Mucosa of descending colon (tissue), 3 donors: ENCODE measurements at regions not wholly inside any gene's neighbourhood (a gene's known extent, or its start where the extent isn't known, plus 50 kb on each side); places are given as distances from the start of the nearest gene placed in this dataset.

ENCODE experiments used
- ATAC-seq: fragments of 200-7000 bp; cut with Tn5 transposase; one replicate; pipeline ENCODE4 v1.9.1; 2020; ENCODE audit warnings: mild to moderate bottlenecking, moderate library complexity
- DNase-seq, 3 donors: peaks; one replicate each; pipeline ENCODE4 v3.0.0-alpha.2; 2020
- H3K36me3 ChIP-seq: fragments of 200-600 bp; one replicate; pipeline ENCODE4 v1.8.0; 2021; ENCODE audit warnings: low read depth, mild to moderate bottlenecking
- H3K4me1 ChIP-seq: fragments of 200-600 bp; one replicate; pipeline ENCODE4 v1.8.0; 2021; ENCODE audit warnings: low read depth, mild to moderate bottlenecking
- H3K4me3 ChIP-seq: fragments of 200-600 bp; one replicate; pipeline ENCODE4 v1.8.0; 2021; ENCODE audit warnings: mild to moderate bottlenecking
- H3K9me3 ChIP-seq: fragments of 200-600 bp; one replicate; pipeline ENCODE4 v1.8.0; 2021; ENCODE audit warnings: mild to moderate bottlenecking
- intact Hi-C, 2 donors: fragments of 100-400 bp; cut with DNase I in 1 of 2; cut with micrococcal nuclease in 1 of 2; formaldehyde crosslinking; loops; one replicate each; pipeline versions ENCODE4 v1.11.0 to v1.11.1; 2022; cut with DNase I, micrococcal nuclease
- TF ChIP-seq, protein P1 (sequence below): fragments of 200-600 bp; IDR thresholded peaks from one replicate; pipeline ENCODE4 v1.8.0; 2022; ENCODE audit warnings: antibody characterized with exemption, mild to moderate bottlenecking
- donor health status: DM: no; HTN: no; CAD: no; lungs with moderate emphysema.
- donor health status: DM: no; HTN: no; CAD: no.
- donor health status: DM: no; HTN: yes; CAD: no.

DNA sequence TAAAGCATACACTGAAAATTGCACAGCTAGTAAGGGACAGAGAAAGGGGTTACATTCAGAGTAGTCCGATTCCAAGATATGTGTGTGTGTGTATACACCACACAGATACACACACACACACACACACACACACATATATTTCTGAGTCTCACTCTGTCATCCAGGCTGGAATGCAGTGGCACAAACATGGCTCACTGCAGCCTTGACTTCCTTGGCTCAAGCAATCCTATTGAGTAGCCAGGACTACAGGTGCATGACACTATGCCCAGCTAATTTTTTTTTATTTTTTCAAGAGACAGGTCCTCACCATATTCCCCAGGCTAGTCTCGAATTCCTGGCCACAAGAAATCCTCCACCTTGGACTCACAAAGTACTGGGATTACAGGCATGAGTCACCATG lies 68.1 kb upstream of the ITPRID2 start:
- H3K9me3 ChIP-seq: no peaks in the 10 kb centered on the region
- H3K4me1 ChIP-seq: no peaks in the 10 kb centered on the region
- ATAC-seq (no peak), DNase-seq (no peak)
- H3K4me3 ChIP-seq: no peak overlapping the region
- TF ChIP-seq, protein P1, sequence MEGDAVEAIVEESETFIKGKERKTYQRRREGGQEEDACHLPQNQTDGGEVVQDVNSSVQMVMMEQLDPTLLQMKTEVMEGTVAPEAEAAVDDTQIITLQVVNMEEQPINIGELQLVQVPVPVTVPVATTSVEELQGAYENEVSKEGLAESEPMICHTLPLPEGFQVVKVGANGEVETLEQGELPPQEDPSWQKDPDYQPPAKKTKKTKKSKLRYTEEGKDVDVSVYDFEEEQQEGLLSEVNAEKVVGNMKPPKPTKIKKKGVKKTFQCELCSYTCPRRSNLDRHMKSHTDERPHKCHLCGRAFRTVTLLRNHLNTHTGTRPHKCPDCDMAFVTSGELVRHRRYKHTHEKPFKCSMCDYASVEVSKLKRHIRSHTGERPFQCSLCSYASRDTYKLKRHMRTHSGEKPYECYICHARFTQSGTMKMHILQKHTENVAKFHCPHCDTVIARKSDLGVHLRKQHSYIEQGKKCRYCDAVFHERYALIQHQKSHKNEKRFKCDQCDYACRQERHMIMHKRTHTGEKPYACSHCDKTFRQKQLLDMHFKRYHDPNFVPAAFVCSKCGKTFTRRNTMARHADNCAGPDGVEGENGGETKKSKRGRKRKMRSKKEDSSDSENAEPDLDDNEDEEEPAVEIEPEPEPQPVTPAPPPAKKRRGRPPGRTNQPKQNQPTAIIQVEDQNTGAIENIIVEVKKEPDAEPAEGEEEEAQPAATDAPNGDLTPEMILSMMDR: no peak
- intact Hi-C loops: no loop called here
- H3K36me3 ChIP-seq: no peaks in the 10 kb centered on the region

DNA sequence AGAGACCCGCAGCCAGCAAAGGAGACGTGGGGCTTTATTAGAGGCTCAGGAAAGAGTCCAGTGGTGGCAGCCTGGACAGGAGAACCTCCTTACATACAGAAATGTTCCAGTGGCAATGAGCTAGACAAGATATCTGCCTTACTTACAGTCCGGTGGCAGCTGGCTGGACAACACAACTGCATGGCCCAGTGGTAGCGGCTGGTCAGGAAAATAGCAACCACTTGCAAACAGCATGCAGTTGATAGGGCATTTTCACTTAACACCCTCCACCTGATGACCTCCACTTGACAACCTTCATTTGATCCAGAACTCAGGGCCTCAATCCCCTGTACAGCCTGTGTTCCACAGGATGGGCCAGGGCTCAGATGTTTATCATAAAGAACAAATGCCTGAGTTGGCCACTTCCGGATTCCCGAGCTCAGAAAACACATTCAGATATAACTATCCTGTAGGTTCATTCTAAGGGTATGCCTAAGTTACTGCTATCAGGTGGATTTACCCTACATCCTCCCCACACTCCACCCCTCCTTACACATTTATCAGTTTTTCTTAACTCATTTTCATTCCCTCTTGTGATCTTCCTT lies 63.3 kb upstream of the ITPRID2 start:
- intact Hi-C loops: no loop called here
- ATAC-seq (no peak), DNase-seq (no peak)
- no peaks in the 10 kb centered on the region for H3K9me3 ChIP-seq
- TF ChIP-seq, protein P1: no peak
- H3K4me3 ChIP-seq: no peak overlapping the region
- no peaks in the 10 kb centered on the region for H3K4me1 ChIP-seq
- no peaks in the 10 kb centered on the region for H3K36me3 ChIP-seq

DNA sequence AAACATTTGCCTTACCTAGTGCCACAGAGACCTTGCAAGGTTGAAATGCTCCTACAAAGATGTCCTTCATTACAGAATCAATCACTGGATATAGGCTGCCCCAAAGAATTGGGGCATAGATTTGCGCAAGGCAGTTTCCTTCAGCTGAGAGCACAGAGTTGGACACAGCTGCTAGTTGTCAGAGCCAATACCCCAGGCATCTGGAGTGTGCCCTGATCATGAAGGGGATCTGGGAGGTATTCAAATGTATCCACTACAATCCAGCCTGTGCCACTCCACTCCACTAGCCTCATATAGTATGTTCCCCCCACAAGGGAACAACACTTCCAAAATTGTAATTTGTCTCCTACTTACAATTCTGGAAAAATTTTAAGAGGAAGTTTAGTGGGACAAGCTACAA lies 62.3 kb upstream of the ITPRID2 start:
- Histone ChIP-seq H3K4me3 (no peak overlapping the region), H3K9me3 (no peaks in the 10 kb centered on the region), H3K36me3 (no peaks in the 10 kb centered on the region), H3K4me1 (no peaks in the 10 kb centered on the region)
- ATAC-seq: no peak
- DNase-seq: no peak
- intact Hi-C loops: no loop called here
- TF ChIP-seq, protein P1: no peak

DNA sequence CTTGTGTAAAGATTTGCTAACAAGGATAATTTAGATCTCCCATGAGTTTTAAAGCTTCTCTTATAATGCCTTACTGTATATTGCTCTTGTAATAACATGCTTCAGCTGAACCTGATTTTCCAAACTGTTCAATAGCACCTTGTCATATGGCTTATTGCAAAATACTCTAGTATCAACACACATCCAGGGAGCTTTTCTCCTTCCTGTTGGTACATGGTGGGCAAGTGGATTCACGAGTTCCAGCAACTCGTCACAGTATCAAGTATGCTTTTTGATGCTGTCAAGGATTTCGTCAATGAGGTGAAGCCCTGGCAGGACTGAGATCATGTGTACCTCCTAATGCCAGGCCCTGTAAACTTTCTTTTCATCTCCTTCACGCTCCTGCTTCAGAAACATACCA lies 59.5 kb upstream of the ITPRID2 start:
- Histone ChIP-seq H3K36me3 (no peaks in the 10 kb centered on the region), H3K4me3 (no peak overlapping the region), H3K9me3 (no peaks in the 10 kb centered on the region), H3K4me1 (no peaks in the 10 kb centered on the region)
- intact Hi-C loops: no loop called here
- TF ChIP-seq, protein P1: no peak
- ATAC-seq (no peak), DNase-seq (no peak)

DNA sequence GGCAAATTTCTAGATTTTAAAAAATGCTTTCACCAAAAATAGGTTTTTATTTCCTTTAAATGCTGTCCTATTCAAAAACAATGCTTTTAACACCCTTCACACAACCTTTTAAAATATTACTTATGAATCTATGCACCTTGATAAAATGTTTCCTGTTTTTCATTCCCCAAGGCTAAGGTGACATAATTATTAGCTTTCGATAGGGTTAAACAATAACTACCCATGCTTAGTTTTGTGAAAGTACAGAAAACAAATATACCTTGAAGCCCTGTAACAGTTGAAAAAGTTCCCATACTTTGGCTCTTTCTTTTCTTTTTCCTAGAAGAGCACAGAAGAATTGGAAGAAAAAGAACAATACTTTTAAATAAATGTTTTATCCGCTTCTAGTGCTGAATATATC lies 54.9 kb upstream of the ITPRID2 start:
- no peaks in the 10 kb centered on the region for H3K36me3 ChIP-seq
- intact Hi-C loops: no loop called here
- ATAC-seq (no peak), DNase-seq (no peak)
- TF ChIP-seq, protein P1: no peak
- H3K4me3 ChIP-seq: no peak overlapping the region
- no peaks in the 10 kb centered on the region for H3K4me1 ChIP-seq
- H3K9me3 ChIP-seq: no peaks in the 10 kb centered on the region

DNA sequence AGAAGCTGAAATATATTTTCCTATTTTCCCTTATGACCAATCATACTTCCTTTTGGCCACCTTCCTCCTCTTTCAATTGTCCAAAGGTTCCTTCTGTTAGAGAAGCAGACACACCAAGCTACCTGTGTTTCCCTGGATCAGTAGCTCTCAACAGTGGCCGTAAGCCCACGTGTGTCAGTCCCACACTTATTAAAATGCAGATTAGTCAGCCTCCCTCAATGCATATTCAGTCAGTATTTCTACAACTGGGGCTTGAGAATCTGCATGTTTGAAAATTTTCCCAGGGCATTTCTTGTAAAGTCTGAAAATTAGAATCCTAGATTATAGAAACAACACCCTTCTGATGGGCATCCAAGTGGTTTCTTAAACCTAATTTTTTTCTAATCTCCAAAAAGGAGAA lies 54.0 kb upstream of the ITPRID2 start:
- Histone ChIP-seq H3K4me1 (no peaks in the 10 kb centered on the region), H3K36me3 (no peaks in the 10 kb centered on the region), H3K4me3 (no peak overlapping the region), H3K9me3 (no peaks in the 10 kb centered on the region)
- intact Hi-C loops: no loop called here
- TF ChIP-seq, protein P1: no peak
- DNase-seq (no peak), ATAC-seq (no peak)
